COLO668 (cell line): ENCODE measurements at regions not wholly inside any gene's neighbourhood (a gene's known extent, or its start where the extent isn't known, plus 50 kb on each side); places are given as distances from the start of the nearest gene placed in this dataset.

ENCODE experiments used
- DNase-seq: peaks from one replicate; lab custom pipeline; 2025; ENCODE audit not compliant: unreplicated experiment; lab: John Stamatoyannopoulos, UW

DNA sequence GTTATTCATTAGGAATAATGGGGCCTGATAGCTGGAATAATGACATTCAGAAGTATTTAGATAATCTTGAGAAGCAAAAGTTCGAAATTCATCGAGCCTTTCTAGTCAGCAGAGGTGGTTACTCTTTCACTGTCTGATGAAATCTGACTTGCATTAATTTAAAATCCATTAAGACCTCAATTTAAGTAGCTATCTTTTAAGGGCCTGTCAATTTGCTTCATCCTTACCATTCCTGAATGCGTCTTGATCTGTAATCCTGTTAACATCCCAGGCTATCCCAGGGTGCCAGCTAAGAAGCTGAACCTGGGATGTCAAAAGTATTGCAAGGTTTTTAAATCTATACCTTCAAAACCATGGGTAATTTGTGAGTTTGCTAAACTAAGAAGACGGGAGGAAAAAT is 1491.0 kb upstream of the MIR17HG start:
- DNase-seq = no peak

- DNase-seq = no peak
These were observed 1490.0 kb upstream of the MIR17HG start for GRCh38 chr13:89857502-89857901.

DNA sequence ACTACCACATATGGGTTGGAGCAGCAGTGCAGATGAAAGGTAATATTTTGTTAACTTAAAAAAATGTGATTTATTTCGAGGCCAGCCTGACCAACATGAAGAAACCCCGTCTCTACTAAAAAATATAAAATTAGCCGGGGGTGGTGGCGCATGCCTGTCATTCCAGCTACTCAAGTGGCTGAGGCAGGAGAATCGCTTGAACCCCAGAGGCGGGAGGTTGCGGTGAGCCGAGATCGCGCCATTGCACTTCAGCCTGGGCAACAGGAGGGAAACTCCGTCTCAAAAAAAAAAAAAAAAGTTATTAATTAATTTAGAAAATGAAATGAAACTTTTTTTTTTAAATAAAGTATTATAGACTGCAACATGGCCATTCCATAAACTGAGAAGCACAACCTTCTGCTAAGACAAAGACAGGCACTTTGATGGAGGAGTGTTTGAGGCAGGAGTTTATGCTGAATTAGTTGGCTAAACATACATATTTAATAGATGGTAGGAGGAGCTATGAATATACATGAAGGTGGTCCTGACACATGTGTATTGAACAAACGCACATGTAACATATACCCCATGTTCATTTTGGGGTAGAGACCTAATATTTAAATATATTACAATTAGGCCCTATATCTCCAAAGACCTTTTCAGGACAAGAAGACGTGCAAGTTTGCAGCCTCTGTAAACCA is 1485.3 kb upstream of the MIR17HG start:
- no peak for DNase-seq

DNA sequence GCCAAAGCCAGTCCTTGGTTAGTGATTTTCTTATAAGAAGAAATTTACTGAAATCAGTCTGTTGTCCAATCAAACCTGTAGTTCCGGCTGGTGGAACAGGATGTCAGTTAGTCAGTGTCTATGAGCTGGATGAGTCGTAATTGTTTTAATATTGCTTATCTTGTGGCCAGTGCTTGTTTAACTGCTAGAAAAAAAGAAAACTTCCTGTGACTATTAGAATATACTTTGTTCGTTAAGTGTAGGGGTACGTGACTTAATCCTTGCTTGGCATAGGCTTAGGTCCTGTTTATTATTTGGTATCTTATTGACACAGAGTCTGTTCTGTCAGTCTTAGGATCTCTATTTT is 1484.8 kb upstream of the MIR17HG start:
- no peak for DNase-seq

- DNase-seq = no peak
These were observed 1482.1 kb upstream of the MIR17HG start for GRCh38 chr13:89865164-89866064.

DNA sequence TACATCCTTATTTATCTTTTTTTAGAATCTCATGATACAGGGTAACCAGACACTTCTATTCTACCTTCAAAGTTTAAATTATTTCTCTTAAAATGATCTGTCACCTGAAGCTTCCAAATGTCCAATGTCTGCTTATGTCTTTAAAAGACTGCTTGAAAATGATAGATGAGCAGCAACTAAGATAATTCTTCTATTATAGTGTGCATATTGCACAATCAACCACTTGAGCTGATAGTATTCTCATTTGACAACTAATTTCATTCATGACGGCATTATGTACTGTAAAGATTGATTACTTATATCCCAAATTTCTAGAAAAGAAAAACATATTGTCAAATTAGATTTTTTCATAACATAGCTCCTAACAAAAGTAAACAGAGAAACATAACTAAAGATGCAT is 1478.2 kb upstream of the MIR17HG start:
- no peak for DNase-seq

- DNase-seq = no peak
These were observed 1468.6 kb upstream of the MIR17HG start for GRCh38 chr13:89878904-89879303.

- DNase-seq = no peak
These were observed 1467.3 kb upstream of the MIR17HG start for GRCh38 chr13:89880201-89880600.

- no peak for DNase-seq
These were observed 1463.5 kb upstream of the MIR17HG start for GRCh38 chr13:89883893-89884448.

DNA sequence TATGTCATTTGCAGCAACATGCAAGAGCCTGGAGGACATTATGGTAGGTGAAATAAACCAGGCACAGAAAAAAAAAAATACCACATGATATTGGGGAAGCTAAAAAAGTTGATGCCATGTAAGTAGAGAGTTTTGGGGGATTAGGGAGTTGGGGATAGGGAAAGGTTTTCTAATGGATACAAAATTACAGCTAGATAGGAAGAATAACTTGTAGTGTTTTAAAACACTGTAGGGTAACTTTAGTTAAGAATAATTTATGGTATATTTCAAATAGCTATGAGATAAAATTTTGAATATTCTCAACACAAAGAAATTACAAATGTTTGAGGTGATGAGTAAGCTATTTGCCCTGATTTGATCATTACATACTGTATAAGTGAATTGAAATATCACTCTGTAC is 1456.7 kb upstream of the MIR17HG start:
- DNase-seq = no peak

GRCh38 chr13:89891416-89891815 is 1456.1 kb upstream of the MIR17HG start:
- no peak for DNase-seq

- DNase-seq = no peak
These were observed 1449.8 kb upstream of the MIR17HG start for GRCh38 chr13:89897681-89898080.

DNA sequence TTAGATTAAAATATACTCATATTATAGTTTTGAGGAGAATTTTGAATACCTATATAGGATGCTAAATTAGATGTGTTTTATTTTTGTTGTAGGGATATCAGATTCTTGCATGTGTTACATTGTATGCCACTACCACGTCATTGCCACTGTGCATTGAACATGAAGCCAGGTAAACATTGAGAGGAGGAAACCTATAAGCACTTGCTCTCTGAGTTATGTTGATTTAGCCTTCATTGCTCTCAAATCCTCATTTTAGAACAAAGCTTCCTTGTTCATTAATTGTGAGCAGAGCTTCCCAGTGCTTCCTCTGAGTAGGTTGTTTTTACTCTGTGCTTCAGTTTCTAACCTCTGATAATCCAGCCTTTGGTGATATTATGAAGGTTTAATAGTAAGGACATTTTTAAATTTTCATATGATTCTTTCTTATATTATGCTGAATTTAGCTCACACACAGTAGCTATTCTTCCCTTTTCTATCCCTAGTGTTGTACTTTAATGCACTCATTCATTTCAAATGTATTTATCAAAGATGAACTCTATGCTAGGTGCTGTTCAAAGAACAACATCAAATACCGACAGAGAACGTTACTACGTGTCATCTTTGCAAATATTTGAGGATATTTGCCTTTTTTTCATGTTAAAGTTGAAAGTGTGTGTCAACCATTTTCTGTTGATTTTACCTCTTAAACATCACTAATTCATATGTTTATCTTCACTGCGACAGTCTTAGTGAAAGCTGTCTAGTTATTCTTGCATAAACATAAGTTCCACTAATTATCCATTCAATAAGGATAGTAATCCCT is 1448.0 kb upstream of the MIR17HG start:
- peak; percentile 38 for DNase-seq

- no peak for DNase-seq
These were observed 1447.3 kb upstream of the MIR17HG start for GRCh38 chr13:89900104-89900765.

- no peak for DNase-seq
These were observed 1445.3 kb upstream of the MIR17HG start for GRCh38 chr13:89902223-89902622.

- DNase-seq = no peak
These were observed 1444.4 kb upstream of the MIR17HG start for GRCh38 chr13:89903115-89903514.

DNA sequence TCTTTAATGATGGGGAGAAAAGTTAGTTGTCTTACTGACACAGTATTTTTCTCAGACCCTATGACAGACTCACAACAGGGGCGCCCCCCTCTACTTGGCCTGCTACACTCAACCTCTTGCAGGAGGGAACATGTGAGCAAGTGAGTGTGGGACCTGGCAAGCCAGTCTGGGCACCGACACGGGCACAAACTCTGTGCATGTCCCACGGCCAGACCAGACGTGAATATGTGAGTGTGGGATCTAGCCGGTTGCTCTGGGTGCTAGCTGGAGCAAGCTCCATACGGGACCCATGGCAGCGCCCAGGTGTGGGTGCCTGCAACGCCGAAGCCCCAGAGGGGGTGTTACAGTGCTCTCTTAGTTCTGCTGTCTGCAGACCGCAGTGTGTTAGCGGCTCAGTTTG is 1437.3 kb upstream of the MIR17HG start:
- no peak for DNase-seq

DNA sequence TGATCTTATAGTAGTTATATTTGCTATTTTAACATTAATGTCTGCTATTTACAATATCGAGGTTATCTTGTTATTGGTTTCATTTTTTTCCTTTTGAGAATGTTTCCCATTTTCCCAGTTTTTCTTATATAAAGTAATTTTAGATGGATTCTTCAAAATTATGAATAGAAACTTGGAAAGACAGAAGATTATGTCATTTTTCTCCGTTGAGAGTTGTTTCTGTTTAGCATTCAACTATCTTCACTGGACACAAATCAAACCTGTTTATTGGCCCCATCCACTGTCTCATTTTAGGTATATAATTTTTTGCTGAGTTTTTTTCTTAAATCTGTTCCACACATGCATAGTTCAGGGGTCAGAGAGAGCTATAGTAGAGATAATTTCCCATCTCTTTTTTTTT is 1430.9 kb upstream of the MIR17HG start:
- no peak for DNase-seq

GRCh38 chr13:89920461-89920860 is 1427.0 kb upstream of the MIR17HG start:
- no peak for DNase-seq

DNA sequence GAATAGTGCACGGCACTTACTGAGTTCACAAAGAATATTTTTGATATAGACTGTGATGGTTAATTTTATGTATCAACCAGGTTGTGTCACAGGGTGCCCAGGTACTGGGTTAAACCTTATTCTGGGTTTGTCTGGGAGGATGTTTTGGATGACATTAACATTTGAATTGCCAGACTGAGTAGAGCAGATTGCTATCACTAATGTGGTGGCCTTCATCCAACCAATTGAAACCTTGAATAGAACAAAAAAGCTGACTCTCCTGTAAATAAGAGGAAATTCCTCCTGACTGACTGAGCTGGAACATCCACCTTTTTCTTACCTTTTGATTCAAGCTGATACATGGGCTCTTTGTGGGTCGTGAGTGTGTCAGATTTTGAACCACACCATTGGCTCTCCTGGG is 1424.4 kb upstream of the MIR17HG start:
- DNase-seq = no peak

DNA sequence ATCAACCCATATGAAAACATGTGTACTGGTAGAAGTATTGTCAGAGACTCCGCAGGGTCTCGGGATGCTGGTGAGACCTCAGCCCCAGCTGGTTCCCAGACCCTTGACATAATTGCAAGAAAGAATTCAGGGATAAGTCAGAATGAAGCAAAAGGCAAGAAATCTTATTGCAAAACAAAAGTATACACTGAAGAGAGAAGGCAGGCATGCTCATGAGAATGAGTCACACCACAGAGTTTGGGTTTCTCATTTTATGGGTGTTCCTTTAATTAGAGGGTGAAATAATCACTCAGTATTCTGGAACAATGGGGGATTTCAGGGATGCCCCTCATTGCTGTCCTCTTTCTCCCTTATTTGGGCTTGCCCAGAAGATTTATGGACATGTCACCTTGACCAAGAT is 1423.8 kb upstream of the MIR17HG start:
- no peak for DNase-seq
